GM12878 (cell line): ENCODE measurements at regions not wholly inside any gene's neighbourhood (a gene's known extent, or its start where the extent isn't known, plus 50 kb on each side); places are given as distances from the start of the nearest gene placed in this dataset.

Experiments used
- ATAC-seq: fragments of 200-7000 bp; cut with Tn5 transposase; 3 replicates; pipeline ENCODE4 v1.9.1; 2020; ENCODE audit warnings: mild to moderate bottlenecking, moderate library complexity
- BruUV-seq: library from RNA; stranded (reverse); fragments of 400-500 nt; replicated peaks from 2 replicates; lab custom pipeline; 2021; lab: Mats Ljungman, UMichigan
- CTCF ChIA-PET: fragments of 300-600 bp; sonication (Branson Sonifier 250); formaldehyde crosslinking; extraction: SDS; loops from one replicate; lab custom pipeline; 2021; ENCODE audit warnings: inconsistent platforms; lab: Yijun Ruan, JAX
- POLR2A ChIA-PET: fragments of 350-600 bp; formaldehyde crosslinking; extraction: SDS; loops from one replicate; lab custom pipeline; 2021; ENCODE audit warnings: inconsistent platforms; lab: Charles Lee
- RAD21 ChIA-PET: fragments of 300-600 bp; sonication (Branson Sonifier 250); formaldehyde crosslinking; loops from one replicate; lab custom pipeline; 2023; ENCODE audit warnings: antibody characterized with exemption; ENCODE audit not compliant: unreplicated experiment; lab: Charles Lee
- SMC1A ChIA-PET: fragments of 300-600 bp; sonication (Branson Sonifier 250); formaldehyde crosslinking; loops from one replicate; lab custom pipeline; 2023; ENCODE audit not compliant: unreplicated experiment, uncharacterized antibody; lab: Charles Lee
- DNase-seq: peaks from one replicate; pipeline ENCODE4 v3.0.0-alpha.2; 2011; ENCODE audit warnings: low read depth, low spot score
- FAIRE-seq: peaks from 3 replicates; lab custom pipeline; 2011; peaks lifted over from hg19 to GRCh38; lab: Jason Lieb, UNC
- H2AFZ ChIP-seq: 2 replicates; pipeline ENCODE4 v1.6.0; 2011; ENCODE audit warnings: low read depth, low read length, control low read depth; ENCODE audit not compliant: control insufficient read depth
- H3K27ac ChIP-seq: 2 replicates; pipeline ENCODE4 v1.5.1; 2011; ENCODE audit warnings: control low read depth; ENCODE audit not compliant: control insufficient read depth, insufficient read depth
- H3K27me3 ChIP-seq, 2 experiments: replicated peaks in 1 of 2; 2 replicates each; pipeline versions ENCODE4 v1.6.0 to v1.6.1; 2011; ENCODE audit warnings: low read length in 1 of 2; ENCODE audit not compliant: control insufficient read depth in 2 of 2, insufficient read depth in 2 of 2
- H3K36me3 ChIP-seq, 2 experiments: 2 replicates each; pipeline ENCODE4 v1.5.1; 2011; ENCODE audit warnings: low read length in 1 of 2; ENCODE audit not compliant: control insufficient read depth in 2 of 2, insufficient read depth in 2 of 2
- H3K4me1 ChIP-seq: 2 replicates; pipeline ENCODE4 v1.6.1; 2011; ENCODE audit warnings: mild to moderate bottlenecking, low read length, moderate library complexity, mixed read lengths; ENCODE audit not compliant: control insufficient read depth, insufficient read depth
- H3K4me2 ChIP-seq: 2 replicates; pipeline ENCODE4 v1.6.0; 2011; ENCODE audit warnings: control low read depth; ENCODE audit not compliant: control insufficient read depth, insufficient read depth
- H3K4me3 ChIP-seq: fragments of 200-600 bp; sonication (generic); 2 replicates; pipeline ENCODE4 v1.5.1; 2016
- H3K79me2 ChIP-seq: 2 replicates; pipeline ENCODE4 v1.6.0; 2011; ENCODE audit warnings: low read length; ENCODE audit not compliant: control insufficient read depth, insufficient read depth
- H3K9ac ChIP-seq: 2 replicates; pipeline ENCODE4 v1.8.0; 2011; ENCODE audit warnings: low read length, control low read depth, mixed read lengths; ENCODE audit not compliant: control insufficient read depth, insufficient read depth
- H3K9me3 ChIP-seq: replicated peaks from 3 replicates; pipeline ENCODE4 v1.5.1; 2011; ENCODE audit warnings: mild to moderate bottlenecking, low read length; ENCODE audit not compliant: control insufficient read depth, insufficient read depth
- H4K20me1 ChIP-seq: 2 replicates; pipeline ENCODE4 v1.6.0; 2011; ENCODE audit not compliant: control insufficient read depth, insufficient read depth
- BCL11A ChIP-seq: IDR thresholded peaks from 2 replicates; pipeline ENCODE4 v1.6.1; 2011; ENCODE audit warnings: low read depth, low read length
- CREM ChIP-seq: IDR thresholded peaks from 2 replicates; pipeline ENCODE4 v1.6.1; 2014; ENCODE audit warnings: antibody characterized with exemption, low read depth
- IKZF2 ChIP-seq, 2 experiments: fragments of 450-650 bp; IDR thresholded peaks; 2 replicates each; pipeline ENCODE4 v1.6.1; 2017; ENCODE audit warnings: mild to moderate bottlenecking in 2 of 2, moderate library complexity in 2 of 2
- JUND ChIP-seq: IDR thresholded peaks from 2 replicates; pipeline ENCODE4 v1.6.1; 2012; ENCODE audit warnings: low read depth, mild to moderate bottlenecking, low read length, improper control_type of control experiment, moderate library complexity
- KDM1A ChIP-seq: fragments of 200-600 bp; sonication (generic); IDR thresholded peaks from 2 replicates; pipeline ENCODE4 v1.6.1; 2016; ENCODE audit warnings: borderline replicate concordance
- NR2C2 ChIP-seq: IDR thresholded peaks from 2 replicates; pipeline ENCODE4 v1.6.1; 2011; ENCODE audit warnings: borderline replicate concordance, low read depth; ENCODE audit not compliant: control insufficient read depth, insufficient read length
- PAX5 ChIP-seq: IDR thresholded peaks from 2 replicates; pipeline ENCODE4 v1.6.1; 2011; ENCODE audit warnings: low read depth, low read length, borderline replicate concordance
- SIN3A ChIP-seq: IDR thresholded peaks from 2 replicates; pipeline ENCODE4 v1.6.1; 2012; ENCODE audit warnings: low read depth, low read length, improper control_type of control experiment
- WGBS: methylation state at CpG from one replicate; pipeline ENCODE4 v1.1.6; 2016; ENCODE audit warnings: low lambda C conversion rate; ENCODE audit not compliant: insufficient replicate concordance, insufficient coverage; ENCODE audit errors: missing lambda C conversion rate; 5-methylcytosine and 5-hydroxymethylcytosine counted together
- in situ Hi-C: fragments of 300-500 bp; cut with MboI; formaldehyde crosslinking; loops from 9 replicates; pipeline ENCODE4 v1.14.3; 2018; ENCODE audit warnings: mixed read lengths
- intact Hi-C: fragments of 100-400 bp; cut with micrococcal nuclease; formaldehyde crosslinking; loops from one replicate; pipeline ENCODE4 v1.14.2; 2022; ENCODE audit not compliant: unreplicated experiment
- TF ChIP-seq, protein P1 (sequence below): IDR thresholded peaks from 2 replicates; pipeline ENCODE4 v1.6.1; 2011; ENCODE audit warnings: low read depth, low read length, improper control_type of control experiment, borderline replicate concordance
- TF ChIP-seq, protein P2 (sequence below): fragments of 450-650 bp; formaldehyde crosslinking; IDR thresholded peaks from 2 replicates; pipeline ENCODE4 v1.4.0; 2022; ENCODE audit warnings: mild to moderate bottlenecking, moderate library complexity

DNA sequence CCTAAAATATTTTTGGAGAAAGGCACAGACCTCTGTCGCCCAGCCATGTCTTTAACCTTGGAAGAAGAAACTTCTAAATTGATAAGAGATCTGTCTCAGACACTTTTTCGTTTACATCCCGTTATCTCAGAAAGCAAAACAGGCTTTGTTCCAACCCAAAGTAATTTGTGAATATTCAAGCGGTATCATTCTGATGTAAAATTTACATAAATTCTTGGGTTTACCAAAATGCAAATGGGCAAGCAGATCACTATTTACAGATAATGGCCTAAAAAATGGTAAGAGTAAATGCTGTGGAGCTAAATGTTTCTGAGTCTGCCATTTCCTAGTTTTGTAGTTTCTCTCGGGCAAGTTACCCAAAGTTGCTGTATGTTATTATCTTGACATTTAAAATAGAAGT, 101.9 kb upstream of the VPREB1 start:
- POLR2A ChIA-PET, result no interaction called here
- RAD21 ChIA-PET, result interaction anchor here (1.2 to 2.2 kb wide), 2 partner anchors 23 to 32 kb away, joined by 4 to 11 read pairs; no protein-coding TSS in a partner anchor
- intact Hi-C loops (no loop called here), in situ Hi-C loops (no loop called here)
- Histone ChIP-seq H3K9me3 (no peaks in the 10 kb centered on the region), H4K20me1 (no peaks in the 10 kb centered on the region), H3K4me3 (no peak overlapping the region), H3K27me3 (no peaks in the 10 kb centered on the region), H2AFZ (no peak overlapping the region), H3K4me2 (no peak overlapping the region), H3K79me2 (no peaks in the 10 kb centered on the region), H3K27ac (no peak overlapping the region), H3K36me3 (no peaks in the 10 kb centered on the region), H3K4me1 (no peaks in the 10 kb centered on the region), H3K9ac (no peak overlapping the region)
- DNase-seq (no peak), ATAC-seq (no peak), FAIRE-seq (no peak)
- SMC1A ChIA-PET, result interaction anchor here (1.1 to 5.4 kb wide), 8 partner anchors 9 to 812 kb away, joined by 3 to 37 read pairs (median 4); no protein-coding TSS in a partner anchor
- no TSS peak for BruUV-seq
- no peak for TF ChIP-seq CREM
- TF ChIP-seq, protein P1, sequence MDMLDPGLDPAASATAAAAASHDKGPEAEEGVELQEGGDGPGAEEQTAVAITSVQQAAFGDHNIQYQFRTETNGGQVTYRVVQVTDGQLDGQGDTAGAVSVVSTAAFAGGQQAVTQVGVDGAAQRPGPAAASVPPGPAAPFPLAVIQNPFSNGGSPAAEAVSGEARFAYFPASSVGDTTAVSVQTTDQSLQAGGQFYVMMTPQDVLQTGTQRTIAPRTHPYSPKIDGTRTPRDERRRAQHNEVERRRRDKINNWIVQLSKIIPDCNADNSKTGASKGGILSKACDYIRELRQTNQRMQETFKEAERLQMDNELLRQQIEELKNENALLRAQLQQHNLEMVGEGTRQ, result no peak
- no peak for TF ChIP-seq IKZF2 (IDR thresholded peaks at IDR 0.05)
- TF ChIP-seq, protein P2, sequence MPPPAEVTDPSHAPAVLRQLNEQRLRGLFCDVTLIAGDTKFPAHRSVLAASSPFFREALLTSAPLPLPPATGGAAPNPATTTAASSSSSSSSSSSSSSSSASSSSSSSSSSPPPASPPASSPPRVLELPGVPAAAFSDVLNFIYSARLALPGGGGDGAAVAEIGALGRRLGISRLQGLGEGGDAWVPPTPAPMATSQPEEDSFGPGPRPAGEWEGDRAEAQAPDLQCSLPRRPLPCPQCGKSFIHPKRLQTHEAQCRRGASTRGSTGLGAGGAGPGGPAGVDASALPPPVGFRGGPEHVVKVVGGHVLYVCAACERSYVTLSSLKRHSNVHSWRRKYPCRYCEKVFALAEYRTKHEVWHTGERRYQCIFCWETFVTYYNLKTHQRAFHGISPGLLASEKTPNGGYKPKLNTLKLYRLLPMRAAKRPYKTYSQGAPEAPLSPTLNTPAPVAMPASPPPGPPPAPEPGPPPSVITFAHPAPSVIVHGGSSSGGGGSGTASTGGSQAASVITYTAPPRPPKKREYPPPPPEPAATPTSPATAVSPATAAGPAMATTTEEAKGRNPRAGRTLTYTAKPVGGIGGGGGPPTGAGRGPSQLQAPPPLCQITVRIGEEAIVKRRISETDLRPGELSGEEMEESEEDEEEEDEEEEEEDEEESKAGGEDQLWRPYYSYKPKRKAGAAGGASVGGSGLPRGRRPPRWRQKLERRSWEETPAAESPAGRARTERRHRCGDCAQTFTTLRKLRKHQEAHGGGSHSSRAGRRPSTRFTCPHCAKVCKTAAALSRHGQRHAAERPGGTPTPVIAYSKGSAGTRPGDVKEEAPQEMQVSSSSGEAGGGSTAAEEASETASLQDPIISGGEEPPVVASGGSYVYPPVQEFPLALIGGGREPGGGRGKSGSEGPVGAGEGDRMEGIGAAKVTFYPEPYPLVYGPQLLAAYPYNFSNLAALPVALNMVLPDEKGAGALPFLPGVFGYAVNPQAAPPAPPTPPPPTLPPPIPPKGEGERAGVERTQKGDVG, result no peak
- TF ChIP-seq PAX5, result no peak
- no peak for TF ChIP-seq JUND
- TF ChIP-seq KDM1A, result no peak
- no peak for TF ChIP-seq NR2C2
- TF ChIP-seq BCL11A, result no peak
- no peak for TF ChIP-seq SIN3A
- WGBS, result 43% methylated on average over 5 of the region's 5 CpGs
- CTCF ChIA-PET, result interaction anchor here (0.6 to 4.1 kb wide), 10 partner anchors 10 to 215 kb away, joined by 3 to 22 read pairs (median 3); no protein-coding TSS in a partner anchor
